ENCODE measurements at regions not wholly inside any gene's neighbourhood (a gene's known extent, or its start where the extent isn't known, plus 50 kb on each side); places are given as distances from the start of the nearest gene placed in this dataset.
"Not testable (repeated sequence)": the region's sequence is repeated elsewhere in the genome, so short reads cannot be mapped to it uniquely, and the experiment has no call there.

GRCh38 chr6:67879105-67879904 lies 755.8 kb upstream of the ADGRB3 start:
- not testable (repeated sequence) for DNase-seq

- not testable (repeated sequence) for DNase-seq
Measured at GRCh38 chr6:67878216-67878615, 756.9 kb upstream of the ADGRB3 start.

GRCh38 chr6:67877288-67877687 lies 757.8 kb upstream of the ADGRB3 start:
- no peak for DNase-seq

DNA sequence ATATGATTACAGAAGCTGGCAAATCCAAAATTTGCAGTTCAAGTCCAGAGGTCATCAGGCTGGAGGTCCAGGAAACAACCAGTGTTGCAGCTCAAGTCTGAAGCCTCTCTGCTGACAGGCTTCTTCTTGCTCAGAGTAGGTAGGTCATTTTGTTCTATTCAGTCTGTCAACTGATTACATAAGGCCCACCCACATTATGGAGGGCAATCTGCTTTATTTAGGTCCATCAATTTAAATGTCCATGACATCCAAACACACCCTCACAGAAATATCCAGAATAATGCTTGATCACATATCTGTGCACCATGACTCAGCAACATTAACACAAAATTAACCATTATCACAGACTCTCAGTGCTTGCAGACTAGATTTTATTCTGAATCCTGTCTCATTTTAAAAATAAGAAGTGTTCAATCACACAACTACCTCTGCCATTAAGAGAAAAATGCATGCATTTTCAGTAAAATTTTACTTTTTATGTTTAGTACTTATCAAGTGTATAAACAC lies 759.2 kb upstream of the ADGRB3 start:
- no peak for DNase-seq

DNA sequence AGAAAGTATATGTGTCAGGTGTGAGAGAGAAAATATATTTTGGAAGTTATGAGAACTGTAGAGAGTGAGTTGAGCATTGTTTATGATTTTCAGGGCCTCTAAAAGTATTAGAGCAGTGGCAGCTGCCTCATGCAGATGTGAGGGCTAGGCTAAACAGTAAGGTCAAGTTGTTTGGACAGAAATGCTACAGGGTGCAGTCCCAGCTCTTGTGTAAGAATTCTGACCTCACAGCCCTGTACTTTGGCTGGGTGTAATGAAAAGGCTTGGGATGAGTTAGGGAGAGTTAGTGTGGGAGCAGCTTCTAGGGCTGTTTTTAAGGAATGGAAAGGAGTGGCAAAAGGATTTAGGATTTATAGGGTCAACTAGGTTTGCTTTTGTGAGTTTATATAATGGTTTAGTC lies 764.8 kb upstream of the ADGRB3 start:
- peak in 1 of 3 donors; percentile 1 for DNase-seq

DNA sequence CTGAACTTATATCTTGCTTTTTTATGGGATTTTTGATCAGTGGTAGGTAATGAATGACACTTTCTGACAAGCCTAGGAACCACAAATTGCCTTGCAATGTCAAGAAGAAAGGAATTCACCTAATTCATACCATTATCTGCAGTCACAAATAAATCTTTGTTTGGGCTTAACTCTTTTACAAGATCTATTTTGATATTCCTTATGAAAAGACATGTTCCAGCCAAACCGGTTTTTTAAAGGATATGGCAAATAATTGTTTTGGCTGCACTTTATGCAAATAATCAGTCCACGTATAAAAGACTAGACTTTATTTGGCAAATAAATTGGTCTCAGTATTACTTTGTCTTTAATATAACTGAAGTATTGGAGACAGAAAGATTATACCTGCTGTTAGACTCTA lies 771.7 kb upstream of the ADGRB3 start:
- DNase-seq: no peak

DNA sequence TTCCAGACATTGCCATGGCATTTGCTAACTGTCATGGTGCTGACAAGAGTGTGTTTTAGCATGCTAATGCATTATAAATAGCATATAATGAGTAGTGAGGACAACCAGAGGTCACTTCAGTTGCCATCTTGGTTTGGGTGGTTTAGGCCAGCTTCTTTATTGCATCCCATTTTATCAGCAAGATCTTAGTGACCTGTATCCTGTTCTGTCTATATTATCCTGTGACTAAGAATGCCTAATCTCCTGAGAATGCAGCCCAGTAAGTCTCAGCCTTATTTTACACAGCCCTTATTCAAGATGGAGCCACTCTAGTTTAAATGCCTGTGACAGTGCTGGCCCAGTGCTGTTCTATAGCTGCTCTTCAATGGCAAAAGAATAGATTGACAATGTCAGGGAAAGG lies 781.0 kb upstream of the ADGRB3 start:
- no peak for DNase-seq

GRCh38 chr6:67839818-67840217 lies 795.3 kb upstream of the ADGRB3 start:
- no peak for DNase-seq

GRCh38 chr6:67825201-67825895 lies 809.7 kb upstream of the ADGRB3 start:
- DNase-seq: no peak

DNA sequence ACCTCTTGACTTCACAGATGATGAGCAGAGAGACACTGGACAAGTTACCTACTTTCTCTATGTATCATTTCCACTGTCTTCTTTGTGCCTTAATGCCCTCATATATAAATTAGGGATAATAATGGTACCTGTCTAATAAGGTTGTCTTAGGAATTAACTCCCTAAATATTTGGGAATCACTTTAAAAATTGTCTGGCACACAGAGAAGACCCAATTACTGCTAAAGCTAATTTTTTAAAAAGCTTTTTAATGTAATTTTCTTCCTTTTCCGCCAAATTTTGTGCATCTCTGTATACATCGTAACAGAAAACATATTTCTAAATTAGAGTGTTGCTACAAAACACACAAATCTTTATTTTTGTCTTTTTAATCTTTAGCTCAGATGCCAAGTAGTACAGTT lies 816.8 kb upstream of the ADGRB3 start:
- no peak for DNase-seq

DNA sequence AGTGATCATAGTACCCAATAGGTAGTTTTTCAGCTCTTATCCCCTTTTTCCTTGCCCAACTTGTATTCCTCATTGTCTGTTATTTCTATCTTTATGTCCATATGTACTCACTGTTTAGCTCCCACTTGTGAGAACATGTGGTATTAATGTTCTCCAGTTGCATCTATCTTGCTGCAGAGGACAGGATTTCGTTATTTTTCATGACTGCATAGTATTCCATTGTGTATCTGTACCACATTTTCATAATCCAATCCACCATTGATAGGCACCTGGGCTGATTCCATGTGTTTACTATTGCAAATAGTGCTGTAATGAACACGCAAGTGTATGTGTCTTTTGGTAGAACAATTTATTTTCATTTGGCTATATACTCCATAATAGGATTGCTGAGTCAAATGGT lies 819.5 kb upstream of the ADGRB3 start:
- DNase-seq: no peak

DNA sequence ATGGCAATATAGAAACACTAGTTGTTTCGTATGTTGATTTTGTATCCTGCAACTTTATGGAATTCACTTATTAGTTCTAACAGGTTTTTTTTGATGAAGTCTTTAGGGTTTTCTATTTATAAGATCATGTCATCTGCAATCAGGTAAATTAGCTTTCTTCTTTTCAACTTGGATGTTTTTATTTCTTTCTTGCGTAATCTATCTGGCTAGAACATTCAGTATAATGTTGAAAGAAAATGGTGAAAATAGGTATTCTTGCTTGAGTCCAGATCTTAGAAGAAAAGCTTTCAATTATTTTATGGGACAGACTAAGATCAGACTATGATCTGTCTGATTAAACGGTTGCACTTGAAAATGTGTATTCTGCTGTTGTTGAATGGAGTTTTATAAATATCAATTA lies 820.8 kb upstream of the ADGRB3 start:
- DNase-seq: no peak

- no peak for DNase-seq
Measured at GRCh38 chr6:67812693-67813092, 822.4 kb upstream of the ADGRB3 start.

DNA sequence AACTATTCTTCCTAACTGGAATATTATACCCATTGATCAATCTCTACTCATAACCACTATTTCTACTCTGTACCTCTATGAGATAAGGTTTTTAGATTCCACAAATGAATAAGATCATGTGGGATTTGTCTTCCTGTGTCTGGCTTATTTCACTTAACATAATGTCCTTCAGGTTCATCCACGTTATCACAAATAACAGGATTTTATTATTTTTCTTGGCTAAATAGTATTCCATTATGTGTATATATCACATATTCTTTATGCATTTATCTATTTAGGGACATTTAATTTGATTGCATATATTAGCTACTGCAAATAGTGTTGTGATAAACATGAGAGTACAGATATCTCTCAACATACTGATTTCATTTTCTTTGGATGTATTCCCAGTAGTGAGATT lies 823.0 kb upstream of the ADGRB3 start:
- DNase-seq: no peak

GRCh38 chr6:67811239-67812037 lies 823.6 kb upstream of the ADGRB3 start:
- DNase-seq: no peak

- not testable (repeated sequence) for DNase-seq
Measured at GRCh38 chr6:67804808-67805207, 830.3 kb upstream of the ADGRB3 start.

- peak in 1 of 3 donors; percentile 4 for DNase-seq
Measured at GRCh38 chr6:67802771-67803170, 832.3 kb upstream of the ADGRB3 start.

DNA sequence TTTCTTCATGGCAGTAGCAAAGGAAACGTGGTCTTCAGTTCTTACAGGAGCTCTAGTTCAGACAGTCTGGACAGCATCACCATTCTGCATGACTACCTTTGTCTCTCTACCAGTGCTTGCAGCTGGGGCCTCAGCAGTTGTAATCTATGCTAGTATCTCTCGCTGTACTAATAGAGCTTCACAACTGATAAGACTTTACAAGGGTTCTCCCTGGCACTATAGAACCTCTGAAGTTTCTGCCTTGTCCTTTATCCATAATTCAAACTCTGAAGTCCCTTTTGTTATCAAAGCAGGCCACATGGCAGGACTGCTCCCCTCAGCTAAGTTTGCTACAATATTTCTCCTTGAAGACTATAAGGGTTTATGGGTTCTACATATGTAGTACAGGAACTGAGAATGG lies 842.1 kb upstream of the ADGRB3 start:
- DNase-seq: no peak

DNA sequence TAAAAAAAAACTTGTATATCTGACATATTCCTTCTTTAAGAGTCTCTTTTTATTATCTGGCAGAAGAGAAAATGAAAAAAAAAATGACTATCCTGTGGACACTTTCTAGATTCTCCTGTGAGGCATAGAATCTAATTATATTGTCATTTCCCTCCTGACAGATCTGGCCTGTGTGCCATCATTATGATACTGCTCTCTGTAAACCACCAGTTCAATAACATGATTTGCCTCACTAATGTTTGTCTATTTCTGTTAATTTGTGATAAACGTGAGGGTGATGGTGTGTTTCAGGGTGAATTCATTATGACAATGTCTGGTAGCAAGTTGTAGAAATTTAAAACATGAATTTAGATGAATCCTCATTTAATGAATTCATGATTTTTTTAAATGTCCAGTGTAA lies 844.5 kb upstream of the ADGRB3 start:
- no peak for DNase-seq

GRCh38 chr6:67787119-67787518 lies 848.0 kb upstream of the ADGRB3 start:
- DNase-seq: not testable (repeated sequence)

DNA sequence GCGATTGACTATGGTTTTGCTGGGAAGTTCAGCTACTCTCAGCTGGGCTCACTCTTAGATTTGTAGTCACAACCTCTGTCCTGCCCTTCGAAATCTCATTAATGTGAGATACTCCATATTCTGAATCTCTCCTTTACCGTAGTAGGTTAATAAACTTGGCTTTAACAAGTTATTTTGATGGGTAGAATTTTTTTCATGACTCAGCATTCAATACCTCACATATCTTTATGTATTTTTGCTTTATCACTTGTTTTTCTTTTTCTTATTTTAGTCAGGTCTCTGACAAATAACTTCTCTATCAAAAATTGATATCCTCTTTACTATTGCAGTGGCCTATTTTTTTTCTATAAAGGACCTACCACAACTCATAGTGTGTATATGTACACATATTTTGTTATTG lies 855.2 kb upstream of the ADGRB3 start:
- no peak for DNase-seq

DNA sequence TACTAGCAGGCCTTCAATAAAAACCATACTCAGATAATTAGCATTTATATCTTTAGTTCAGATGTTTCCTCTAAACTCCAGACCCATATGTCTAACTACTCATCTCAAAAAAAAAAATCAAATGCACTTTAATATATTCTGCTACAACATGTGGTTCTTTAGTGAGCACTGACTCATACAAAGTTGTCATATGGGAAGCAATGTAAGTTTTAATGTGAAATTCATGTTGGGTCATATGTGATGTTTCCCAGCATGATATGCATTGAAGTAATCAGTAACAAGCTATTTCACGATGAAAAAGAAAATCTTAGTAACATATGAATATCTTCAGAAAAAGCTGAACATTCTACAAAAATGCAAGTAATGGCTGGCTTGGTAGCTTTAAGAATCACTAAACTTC lies 859.7 kb upstream of the ADGRB3 start:
- DNase-seq: peak in 1 of 3 donors; percentile 7
